Cardiac muscle cell (in vitro differentiated cells and primary cell): ENCODE measurements at regions not wholly inside any gene's neighbourhood (a gene's known extent, or its start where the extent isn't known, plus 50 kb on each side); places are given as distances from the start of the nearest gene placed in this dataset.
A peak's percentile ranks its signal among the peaks of the same experiment; 100 is the strongest.
"Not testable (repeated sequence)": the region's sequence is repeated elsewhere in the genome, so short reads cannot be mapped to it uniquely, and the experiment has no call there.

Experiments used
- DNase-seq, 2 donors: peaks; one replicate each; pipeline versions ENCODE4 v3.0.0 to v3.0.0-alpha.2; 2010 to 2017; ENCODE audit warnings: low read depth in 1 of 2, low spot score in 1 of 2
- H3K27ac ChIP-seq: fragments of 200-600 bp; sonication (generic); 2 replicates; pipeline ENCODE4 v1.5.1; 2016
- H3K27me3 ChIP-seq: fragments of 200-600 bp; sonication (generic); 2 replicates; pipeline ENCODE4 v1.6.0; 2016; ENCODE audit warnings: control low read depth
- H3K36me3 ChIP-seq: fragments of 200-600 bp; sonication (generic); 2 replicates; pipeline ENCODE4 v1.5.1; 2016; ENCODE audit warnings: control low read depth
- H3K4me1 ChIP-seq: fragments of 200-600 bp; sonication (generic); 2 replicates; pipeline ENCODE4 v1.8.1; 2017; ENCODE audit warnings: low read depth, mild to moderate bottlenecking, mixed run types
- H3K4me3 ChIP-seq: fragments of 200-600 bp; sonication (generic); 2 replicates; pipeline ENCODE4 v1.5.1; 2016; ENCODE audit warnings: mild to moderate bottlenecking
- H3K9me3 ChIP-seq: fragments of 200-600 bp; sonication (generic); 2 replicates; pipeline ENCODE4 v1.5.1; 2017; ENCODE audit warnings: low read depth, mild to moderate bottlenecking, control low read depth
- CTCF ChIP-seq: IDR thresholded peaks from 2 replicates; pipeline ENCODE4 v1.5.1; 2012; ENCODE audit warnings: low read depth, mild to moderate bottlenecking, low read length

- TF ChIP-seq CTCF = no peak
- no peaks in the 10 kb centered on the region for H3K9me3 ChIP-seq
- DNase-seq = no peak
- H3K27ac ChIP-seq = no peak overlapping the region
- no peak overlapping the region for H3K4me3 ChIP-seq
- no peaks in the 10 kb centered on the region for H3K36me3 ChIP-seq
- no peaks in the 10 kb centered on the region for H3K27me3 ChIP-seq
- peaks cover under 1% of the 10 kb centered on the region for H3K4me1 ChIP-seq
These were observed 143.6 kb downstream of the GPR85 start for GRCh38 chr7:112942981-112943380.

DNA sequence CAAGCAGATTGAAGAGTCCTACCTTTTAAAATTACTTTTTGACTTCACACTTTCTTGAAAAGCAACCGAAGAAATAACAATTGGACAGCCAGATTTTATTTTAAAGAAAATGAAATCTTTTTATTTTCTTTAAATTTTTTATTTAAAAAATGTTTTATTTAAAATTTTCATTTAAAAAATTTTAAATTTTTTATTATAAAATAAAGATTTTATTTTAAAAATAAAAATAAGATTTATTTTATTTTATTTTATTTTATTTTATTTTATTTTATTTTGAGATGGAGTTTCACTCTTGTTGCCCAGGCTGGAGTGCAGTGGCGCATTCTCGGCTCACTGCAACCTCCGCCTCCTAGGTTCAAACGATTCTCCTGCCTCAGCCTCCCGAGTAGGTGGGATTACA, 144.5 kb downstream of the GPR85 start:
- not testable (repeated sequence) for H3K27me3 ChIP-seq, H3K27ac ChIP-seq, DNase-seq, H3K4me3 ChIP-seq, H3K4me1 ChIP-seq, H3K9me3 ChIP-seq, H3K36me3 ChIP-seq

DNA sequence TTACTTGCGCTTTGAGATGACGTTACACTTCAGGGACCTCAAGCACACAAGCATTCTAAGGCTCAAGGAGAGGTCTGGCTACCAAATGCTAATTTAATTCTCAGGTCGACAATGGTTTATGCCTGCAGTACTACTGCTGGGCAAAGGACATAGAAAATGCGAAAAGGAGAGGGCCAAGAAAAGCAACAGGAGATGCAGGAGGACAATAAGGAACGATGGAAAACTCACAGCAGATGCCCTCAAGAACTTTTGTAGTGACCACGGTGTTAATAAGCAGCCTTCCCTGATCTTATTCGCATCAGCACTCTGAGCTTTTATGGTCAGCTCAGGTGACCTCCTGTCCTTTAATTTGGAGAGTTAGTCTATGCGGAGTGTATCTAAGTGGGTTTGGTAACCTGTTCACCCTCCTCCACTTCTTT, 146.3 kb downstream of the GPR85 start:
- H3K4me1 ChIP-seq = peaks cover 22% of the 10 kb centered on the region
- no peak for DNase-seq
- no peak for TF ChIP-seq CTCF
- H3K27ac ChIP-seq = peak overlapping the region; percentile 86
- H3K4me3 ChIP-seq = peak overlapping the region; percentile 46
- no peaks in the 10 kb centered on the region for H3K27me3 ChIP-seq
- no peaks in the 10 kb centered on the region for H3K9me3 ChIP-seq
- H3K36me3 ChIP-seq = no peaks in the 10 kb centered on the region

DNA sequence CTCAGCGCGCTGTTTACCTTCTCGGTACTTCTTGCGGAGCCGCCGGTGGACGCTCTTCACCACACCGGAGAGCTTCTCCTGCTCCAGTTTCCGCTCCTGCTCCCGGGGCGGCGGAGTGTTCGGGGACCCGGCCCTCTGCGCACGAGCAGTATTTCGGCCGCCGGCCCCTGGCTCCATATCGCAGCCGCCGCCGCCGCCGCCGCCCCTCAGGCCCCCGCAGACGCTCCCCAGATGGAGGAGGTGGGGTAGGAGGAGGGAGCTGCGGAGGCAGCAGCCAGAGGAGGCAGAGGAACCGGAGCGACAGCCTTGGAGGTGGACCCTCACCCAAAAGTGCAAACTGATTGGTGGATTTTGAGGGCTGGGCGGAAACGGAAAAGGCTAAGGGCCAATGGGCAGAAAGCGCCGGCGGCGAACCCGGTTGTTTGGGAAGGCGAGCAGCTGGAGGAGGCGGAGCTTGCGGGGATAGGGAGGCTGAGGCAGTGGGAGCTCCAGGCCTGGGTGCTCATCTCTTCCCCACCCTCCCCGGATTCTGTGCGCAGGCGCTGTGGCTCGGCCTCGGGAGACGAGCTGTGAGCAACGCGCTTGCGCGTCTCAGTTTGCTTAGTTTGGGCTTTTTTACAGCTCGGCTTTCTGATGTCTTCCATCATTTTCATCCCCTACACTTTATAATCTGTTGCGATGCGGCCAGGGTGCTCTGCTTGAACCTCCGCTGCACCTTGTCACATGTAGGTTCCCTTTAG, 146.9 kb downstream of the GPR85 start:
- Histone ChIP-seq H3K36me3 (no peaks in the 10 kb centered on the region), H3K27ac (peak overlapping the region; percentile 86), H3K4me3 (peak overlapping the region; percentile 52), H3K27me3 (no peaks in the 10 kb centered on the region), H3K4me1 (peaks cover 22% of the 10 kb centered on the region), H3K9me3 (no peaks in the 10 kb centered on the region)
- DNase-seq = peak; percentile 99
- TF ChIP-seq CTCF = no peak

- TF ChIP-seq CTCF = no peak
- Histone ChIP-seq H3K4me3 (peak overlapping the region; percentile 52), H3K36me3 (no peaks in the 10 kb centered on the region), H3K4me1 (peaks cover 22% of the 10 kb centered on the region), H3K9me3 (no peaks in the 10 kb centered on the region), H3K27me3 (no peaks in the 10 kb centered on the region), H3K27ac (peak overlapping the region; percentile 79)
- DNase-seq = peak; percentile 45 to 81
These were observed 147.6 kb downstream of the GPR85 start for GRCh38 chr7:112938863-112939573.
